ENCODE measurements at regions not wholly inside any gene's neighbourhood (a gene's known extent, or its start where the extent isn't known, plus 50 kb on each side); places are given as distances from the start of the nearest gene placed in this dataset.

- H3K79me2 ChIP-seq (ENCODE audit: insufficient read depth, low read length) = no peaks in the 10 kb centered on the region
- no peaks in the 10 kb centered on the region for H3F3A ChIP-seq (ENCODE audit: low read depth)
- TF ChIP-seq CTCF (conservative IDR thresholded peaks at IDR 0.05; ENCODE audit: low read length) (peak; percentile 54), EZH2phosphoT487 (IDR thresholded peaks at IDR 0.05; ENCODE audit: borderline replicate concordance) (no peak)
- H3K4me3 ChIP-seq (ENCODE audit: low read length, poor library complexity, severe bottlenecking) = no peak overlapping the region
- H3K9ac ChIP-seq (ENCODE audit: low read depth, low read length, poor library complexity, severe bottlenecking) = no peak overlapping the region
- peak overlapping the region; percentile 9 for H2AFZ ChIP-seq (ENCODE audit: low read length)
- no peaks in the 10 kb centered on the region for H3K9me3 ChIP-seq (ENCODE audit: insufficient read depth, low read depth, low read length)
- H3K4me1 ChIP-seq (ENCODE audit: insufficient read depth, low read length, poor library complexity, severe bottlenecking) = no peaks in the 10 kb centered on the region
- H3K27me3 ChIP-seq (ENCODE audit: insufficient read depth, low read length, poor library complexity, severe bottlenecking) = no peaks in the 10 kb centered on the region
- H3K4me2 ChIP-seq (ENCODE audit: low read depth, low read length, poor library complexity, severe bottlenecking) = no peak overlapping the region
- no peaks in the 10 kb centered on the region for H4K20me1 ChIP-seq (ENCODE audit: insufficient read depth, low read length, poor library complexity, severe bottlenecking)
- H3K36me3 ChIP-seq (ENCODE audit: insufficient read depth, low read length) = no peaks in the 10 kb centered on the region
- no peaks in the 10 kb centered on the region for H3K9me2 ChIP-seq (replicated peaks; ENCODE audit: low read depth, low read length)
Observed at GRCh38 chr4:107153228-107153627, 117.1 kb upstream of the DKK2 start.

GRCh38 chr4:107151173-107151572 is 115.1 kb upstream of the DKK2 start:
- Histone ChIP-seq H3K4me1 (ENCODE audit: insufficient read depth, low read length, poor library complexity, severe bottlenecking) (no peaks in the 10 kb centered on the region), H3K36me3 (ENCODE audit: insufficient read depth, low read length) (no peaks in the 10 kb centered on the region), H3K79me2 (ENCODE audit: insufficient read depth, low read length) (no peaks in the 10 kb centered on the region), H3K9me2 (replicated peaks; ENCODE audit: low read depth, low read length) (no peaks in the 10 kb centered on the region), H3K4me2 (ENCODE audit: low read depth, low read length, poor library complexity, severe bottlenecking) (no peak overlapping the region), H2AFZ (ENCODE audit: low read length) (no peak overlapping the region), H3K27me3 (ENCODE audit: insufficient read depth, low read length, poor library complexity, severe bottlenecking) (no peaks in the 10 kb centered on the region), H4K20me1 (ENCODE audit: insufficient read depth, low read length, poor library complexity, severe bottlenecking) (no peaks in the 10 kb centered on the region), H3K9me3 (ENCODE audit: insufficient read depth, low read depth, low read length) (no peaks in the 10 kb centered on the region), H3K9ac (ENCODE audit: low read depth, low read length, poor library complexity, severe bottlenecking) (no peak overlapping the region), H3K4me3 (ENCODE audit: low read length, poor library complexity, severe bottlenecking) (no peak overlapping the region), H3F3A (ENCODE audit: low read depth) (no peaks in the 10 kb centered on the region)
- no peak for TF ChIP-seq CTCF (conservative IDR thresholded peaks at IDR 0.05; ENCODE audit: low read length)
- TF ChIP-seq EZH2phosphoT487 (IDR thresholded peaks at IDR 0.05; ENCODE audit: borderline replicate concordance) = no peak

- H3K79me2 ChIP-seq (ENCODE audit: insufficient read depth, low read length) = no peaks in the 10 kb centered on the region
- no peak overlapping the region for H3K4me3 ChIP-seq (ENCODE audit: low read length, poor library complexity, severe bottlenecking)
- H3K9me3 ChIP-seq (ENCODE audit: insufficient read depth, low read depth, low read length) = no peaks in the 10 kb centered on the region
- no peaks in the 10 kb centered on the region for H4K20me1 ChIP-seq (ENCODE audit: insufficient read depth, low read length, poor library complexity, severe bottlenecking)
- H3F3A ChIP-seq (ENCODE audit: low read depth) = no peaks in the 10 kb centered on the region
- no peaks in the 10 kb centered on the region for H3K4me1 ChIP-seq (ENCODE audit: insufficient read depth, low read length, poor library complexity, severe bottlenecking)
- no peaks in the 10 kb centered on the region for H3K27me3 ChIP-seq (ENCODE audit: insufficient read depth, low read length, poor library complexity, severe bottlenecking)
- H2AFZ ChIP-seq (ENCODE audit: low read length) = no peak overlapping the region
- no peaks in the 10 kb centered on the region for H3K9me2 ChIP-seq (replicated peaks; ENCODE audit: low read depth, low read length)
- no peak overlapping the region for H3K9ac ChIP-seq (ENCODE audit: low read depth, low read length, poor library complexity, severe bottlenecking)
- no peak for TF ChIP-seq EZH2phosphoT487 (IDR thresholded peaks at IDR 0.05; ENCODE audit: borderline replicate concordance)
- no peak for TF ChIP-seq CTCF (conservative IDR thresholded peaks at IDR 0.05; ENCODE audit: low read length)
- no peak overlapping the region for H3K4me2 ChIP-seq (ENCODE audit: low read depth, low read length, poor library complexity, severe bottlenecking)
- no peaks in the 10 kb centered on the region for H3K36me3 ChIP-seq (ENCODE audit: insufficient read depth, low read length)
Observed at GRCh38 chr4:107148904-107149303, 112.8 kb upstream of the DKK2 start.

Data from Loucy (cell line).